H9 (cell line): ENCODE measurements at regions not wholly inside any gene's neighbourhood (a gene's known extent, or its start where the extent isn't known, plus 50 kb on each side); places are given as distances from the start of the nearest gene placed in this dataset.

Source experiments
- DNase-seq: peaks from one replicate; pipeline ENCODE4 v3.0.0-alpha.2; 2017
- H2AFZ ChIP-seq: one replicate; pipeline ENCODE4 v1.6.1; 2013; ENCODE audit warnings: mild to moderate bottlenecking, low read length, control low read depth, moderate library complexity
- H2AK5ac ChIP-seq: 2 replicates; pipeline ENCODE4 v1.6.1; 2013; ENCODE audit warnings: low read length, control low read depth, mixed read lengths; ENCODE audit not compliant: insufficient read length
- H2BK120ac ChIP-seq: one replicate; pipeline ENCODE4 v1.6.1; 2013; ENCODE audit warnings: low read depth, mild to moderate bottlenecking, low read length, control low read depth, inconsistent platforms; ENCODE audit not compliant: poor library complexity, severe bottlenecking
- H2BK12ac ChIP-seq: 2 replicates; pipeline ENCODE4 v1.6.1; 2013; ENCODE audit warnings: low read length, control low read depth, mixed read lengths, low read depth; ENCODE audit not compliant: insufficient read length
- H2BK15ac ChIP-seq: 2 replicates; pipeline ENCODE4 v1.6.1; 2013; ENCODE audit warnings: low read depth, low read length, control low read depth
- H2BK20ac ChIP-seq: one replicate; pipeline ENCODE4 v1.6.1; 2013; ENCODE audit warnings: low read depth, mild to moderate bottlenecking, low read length, control low read depth, inconsistent platforms; ENCODE audit not compliant: poor library complexity, severe bottlenecking
- H2BK5ac ChIP-seq: 2 replicates; pipeline ENCODE4 v1.6.1; 2013; ENCODE audit warnings: low read length, control low read depth, mixed read lengths; ENCODE audit not compliant: insufficient read length
- H3K14ac ChIP-seq: 2 replicates; pipeline ENCODE4 v1.6.1; 2013; ENCODE audit warnings: low read length, control low read depth; ENCODE audit not compliant: insufficient read depth
- H3K18ac ChIP-seq: 2 replicates; pipeline ENCODE4 v1.6.1; 2013; ENCODE audit warnings: low read depth, mild to moderate bottlenecking, mixed read lengths, low read length, control low read depth; ENCODE audit not compliant: insufficient read length
- H3K23ac ChIP-seq: 2 replicates; pipeline ENCODE4 v1.6.1; 2013; ENCODE audit warnings: low read length, control low read depth, mixed read lengths, low read depth; ENCODE audit not compliant: insufficient read length
- H3K23me2 ChIP-seq: 2 replicates; pipeline ENCODE4 v1.6.1; 2013; ENCODE audit warnings: low read depth, mild to moderate bottlenecking, mixed read lengths, low read length, control low read depth; ENCODE audit not compliant: insufficient read length, poor library complexity, severe bottlenecking
- H3K27ac ChIP-seq: 2 replicates; pipeline ENCODE4 v1.5.1; 2013; ENCODE audit warnings: low read length, control low read depth, mixed read lengths, low read depth; ENCODE audit not compliant: insufficient read length
- H3K27me3 ChIP-seq: 2 replicates; pipeline ENCODE4 v1.6.1; 2013; ENCODE audit warnings: low read length, control low read depth, inconsistent platforms; ENCODE audit not compliant: insufficient read depth
- H3K4ac ChIP-seq: 2 replicates; pipeline ENCODE4 v1.6.1; 2013; ENCODE audit warnings: low read depth, mild to moderate bottlenecking, control low read depth, inconsistent platforms, low read length, moderate library complexity
- H3K4me1 ChIP-seq: 2 replicates; pipeline ENCODE4 v1.6.1; 2013; ENCODE audit warnings: low read length, control low read depth, inconsistent platforms; ENCODE audit not compliant: insufficient read depth
- H3K4me2 ChIP-seq: 2 replicates; pipeline ENCODE4 v1.6.1; 2013; ENCODE audit warnings: low read length, control low read depth, mixed read lengths; ENCODE audit not compliant: insufficient read length, insufficient read depth
- H3K56ac ChIP-seq: 2 replicates; pipeline ENCODE4 v1.6.1; 2013; ENCODE audit warnings: low read depth, mild to moderate bottlenecking, mixed read lengths, low read length, control low read depth; ENCODE audit not compliant: insufficient read length
- H3K79me1 ChIP-seq: 2 replicates; pipeline ENCODE4 v1.6.1; 2013; ENCODE audit warnings: low read depth, mild to moderate bottlenecking, moderate library complexity, low read length, control low read depth, inconsistent platforms; ENCODE audit not compliant: insufficient read depth, poor library complexity, severe bottlenecking
- H3K79me2 ChIP-seq: 2 replicates; pipeline ENCODE4 v1.6.1; 2013; ENCODE audit warnings: low read length, control low read depth, inconsistent platforms; ENCODE audit not compliant: insufficient read depth
- H3K9ac ChIP-seq: 2 replicates; pipeline ENCODE4 v1.6.1; 2013; ENCODE audit warnings: low read length, control low read depth, mixed read lengths; ENCODE audit not compliant: insufficient read length; ENCODE audit errors: extremely low read depth
- H3K9me3 ChIP-seq: one replicate; pipeline ENCODE4 v1.6.1; 2013; ENCODE audit warnings: low read depth, low read length, inconsistent platforms; ENCODE audit not compliant: control insufficient read depth
- H3T11ph ChIP-seq: one replicate; pipeline ENCODE4 v1.6.1; 2013; ENCODE audit warnings: mild to moderate bottlenecking, low read length, control low read depth, inconsistent platforms
- H4K20me1 ChIP-seq: one replicate; pipeline ENCODE4 v1.6.1; 2013; ENCODE audit not compliant: control insufficient read depth, insufficient read length, insufficient read depth
- H4K5ac ChIP-seq: 2 replicates; pipeline ENCODE4 v1.6.1; 2013; ENCODE audit warnings: low read depth, mild to moderate bottlenecking, mixed read lengths, low read length, control low read depth; ENCODE audit not compliant: insufficient read length
- H4K8ac ChIP-seq: replicated peaks from 2 replicates; pipeline ENCODE4 v1.6.1; 2013; ENCODE audit warnings: low read length, control low read depth, mixed read lengths, low read depth; ENCODE audit not compliant: insufficient read length
- H4K91ac ChIP-seq: 2 replicates; pipeline ENCODE4 v1.6.1; 2013; ENCODE audit warnings: low read depth, mild to moderate bottlenecking, moderate library complexity, mixed read lengths, low read length, control low read depth; ENCODE audit not compliant: insufficient read length
- H3K27ac Mint-ChIP-seq, 3 experiments: 2 replicates in 2 of 3; 3 replicates in 1 of 3; pipeline ENCODE4 v1.8.0; 2020 to 2021; ENCODE audit warnings: mixed read lengths in 3 of 3, mild to moderate bottlenecking in 1 of 3, moderate library complexity in 1 of 3
- H3K27me3 Mint-ChIP-seq: 2 replicates; pipeline ENCODE4 v1.8.0; 2021; ENCODE audit warnings: low read depth, mild to moderate bottlenecking, moderate library complexity, mixed read lengths
- H3K36me3 Mint-ChIP-seq, 3 experiments: 2 replicates in 2 of 3; 3 replicates in 1 of 3; pipeline ENCODE4 v1.8.0; 2020 to 2021; ENCODE audit warnings: low read depth in 3 of 3, mixed read lengths in 3 of 3; ENCODE audit not compliant: insufficient read depth in 1 of 3
- H3K4me1 Mint-ChIP-seq, 2 experiments: 2 replicates each; pipeline ENCODE4 v1.8.0; 2020; ENCODE audit warnings: mixed read lengths in 2 of 2
- H3K4me3 Mint-ChIP-seq, 2 experiments: 2 replicates in 1 of 2; 3 replicates in 1 of 2; pipeline ENCODE4 v1.8.0; 2020 to 2021; ENCODE audit warnings: mild to moderate bottlenecking in 2 of 2, mixed read lengths in 2 of 2, moderate library complexity in 1 of 2
- H3K9me3 Mint-ChIP-seq, 2 experiments: 2 replicates in 1 of 2; 3 replicates in 1 of 2; pipeline ENCODE4 v1.8.0; 2020; ENCODE audit warnings: mild to moderate bottlenecking in 2 of 2, mixed read lengths in 2 of 2, moderate library complexity in 1 of 2
- WGBS: extraction: QIAGEN DNeasy Blood & Tissue Kit; methylation state at CpG from one replicate; pipeline ENCODE4 v1.1.7; 2013; ENCODE audit warnings: missing lambda C conversion rate, low lambda C conversion rate, mixed read lengths; ENCODE audit not compliant: insufficient read length; ENCODE audit errors: extremely low coverage; 5-methylcytosine and 5-hydroxymethylcytosine counted together
- TF ChIP-seq, protein P1 (sequence below): fragments of 200-600 bp; sonication (generic); conservative IDR thresholded peaks from 3 replicates; pipeline ENCODE4 v1.8.0; 2021; ENCODE audit warnings: antibody characterized with exemption, mild to moderate bottlenecking

DNA sequence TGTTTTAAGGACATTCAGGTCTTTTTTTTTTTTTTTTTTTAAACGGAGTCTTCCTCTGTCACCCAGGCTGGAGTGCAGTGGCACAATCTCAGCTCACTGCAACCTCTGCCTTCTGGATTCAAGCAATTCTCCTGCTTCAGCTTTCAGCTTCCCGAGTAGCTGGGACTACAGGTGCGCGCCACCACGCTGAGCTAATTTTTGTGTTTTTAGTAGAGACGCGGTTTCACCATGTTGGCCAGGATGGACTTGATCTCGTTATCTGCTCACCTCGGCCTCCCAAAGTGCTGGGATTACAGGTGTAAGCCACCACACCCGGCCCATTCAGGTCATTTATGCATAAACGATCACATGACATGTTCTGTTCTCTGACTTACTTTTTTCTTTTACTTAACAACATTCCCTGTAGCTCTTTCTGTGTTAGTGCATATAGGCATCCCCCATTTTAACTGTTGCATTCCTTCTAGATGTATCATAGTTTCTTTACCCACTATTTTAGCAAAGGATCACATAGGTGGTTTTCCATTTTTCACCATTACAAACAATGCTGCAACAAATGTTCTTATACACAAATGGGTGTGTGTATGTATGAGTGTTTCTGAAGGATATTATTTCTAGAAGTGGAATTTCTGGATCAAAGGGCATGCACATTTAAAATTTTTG, 74.2 kb downstream of the ARF6 start:
- no peak overlapping the region for H3K4me3 Mint-ChIP-seq
- no peaks in the 10 kb centered on the region for H3K9me3 Mint-ChIP-seq
- no peak overlapping the region for H4K91ac ChIP-seq
- no peak overlapping the region for H2AK5ac ChIP-seq
- no peak overlapping the region for H3T11ph ChIP-seq
- no peaks in the 10 kb centered on the region; the same call in 1 of the 2 replicates for H3K4me1 ChIP-seq
- H3K36me3 Mint-ChIP-seq, result peaks cover 0 to 4% (median 0%) of the 10 kb centered on the region in 3 experiments; a peak in 1 of 7 replicates
- no peak overlapping the region for H2BK12ac ChIP-seq
- no peaks in the 10 kb centered on the region for H3K79me2 ChIP-seq
- H3K18ac ChIP-seq, result no peak overlapping the region
- no peak overlapping the region for H4K5ac ChIP-seq
- no peak overlapping the region for H3K9ac ChIP-seq
- H2AFZ ChIP-seq, result no peak overlapping the region
- H3K9me3 ChIP-seq, result no peaks in the 10 kb centered on the region
- no CpG with 5 or more reads among the region's 11 CpGs for WGBS
- no peak overlapping the region for H2BK5ac ChIP-seq
- H3K4ac ChIP-seq, result no peak overlapping the region
- no peak overlapping the region for H3K27ac ChIP-seq
- H3K56ac ChIP-seq, result no peak overlapping the region
- no peaks in the 10 kb centered on the region for H3K23me2 ChIP-seq
- no peaks in the 10 kb centered on the region for H3K79me1 ChIP-seq
- no peak for DNase-seq
- no peaks in the 10 kb centered on the region; the same call in 1 of the 2 replicates for H3K27me3 ChIP-seq
- no peak overlapping the region for H3K27ac Mint-ChIP-seq
- H3K4me1 Mint-ChIP-seq, result peaks cover 15 to 20% of the 10 kb centered on the region in 2 experiments
- H3K27me3 Mint-ChIP-seq, result peaks cover 7% of the 10 kb centered on the region
- H3K4me2 ChIP-seq, result no peak overlapping the region
- no peak overlapping the region for H2BK120ac ChIP-seq
- H3K23ac ChIP-seq, result no peak overlapping the region
- TF ChIP-seq, protein P1, sequence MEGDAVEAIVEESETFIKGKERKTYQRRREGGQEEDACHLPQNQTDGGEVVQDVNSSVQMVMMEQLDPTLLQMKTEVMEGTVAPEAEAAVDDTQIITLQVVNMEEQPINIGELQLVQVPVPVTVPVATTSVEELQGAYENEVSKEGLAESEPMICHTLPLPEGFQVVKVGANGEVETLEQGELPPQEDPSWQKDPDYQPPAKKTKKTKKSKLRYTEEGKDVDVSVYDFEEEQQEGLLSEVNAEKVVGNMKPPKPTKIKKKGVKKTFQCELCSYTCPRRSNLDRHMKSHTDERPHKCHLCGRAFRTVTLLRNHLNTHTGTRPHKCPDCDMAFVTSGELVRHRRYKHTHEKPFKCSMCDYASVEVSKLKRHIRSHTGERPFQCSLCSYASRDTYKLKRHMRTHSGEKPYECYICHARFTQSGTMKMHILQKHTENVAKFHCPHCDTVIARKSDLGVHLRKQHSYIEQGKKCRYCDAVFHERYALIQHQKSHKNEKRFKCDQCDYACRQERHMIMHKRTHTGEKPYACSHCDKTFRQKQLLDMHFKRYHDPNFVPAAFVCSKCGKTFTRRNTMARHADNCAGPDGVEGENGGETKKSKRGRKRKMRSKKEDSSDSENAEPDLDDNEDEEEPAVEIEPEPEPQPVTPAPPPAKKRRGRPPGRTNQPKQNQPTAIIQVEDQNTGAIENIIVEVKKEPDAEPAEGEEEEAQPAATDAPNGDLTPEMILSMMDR, result no peak
- no peak overlapping the region for H4K8ac ChIP-seq
- no peak overlapping the region for H2BK15ac ChIP-seq
- no peak overlapping the region for H3K14ac ChIP-seq
- H4K20me1 ChIP-seq, result no peaks in the 10 kb centered on the region
- no peak overlapping the region for H2BK20ac ChIP-seq
